K562 (cell line): ENCODE measurements at regions not wholly inside any gene's neighbourhood (a gene's known extent, or its start where the extent isn't known, plus 50 kb on each side); places are given as distances from the start of the nearest gene placed in this dataset.

Experiments
- CC2D1A ChIP-seq: fragments of 450-650 bp; IDR thresholded peaks from 2 replicates; pipeline ENCODE4 v1.6.1; 2017; ENCODE audit warnings: mild to moderate bottlenecking
- EZH2 ChIP-seq: IDR thresholded peaks from 2 replicates; pipeline ENCODE4 v1.6.1; 2012; ENCODE audit warnings: low read depth, mild to moderate bottlenecking, inconsistent platforms, low read length, borderline replicate concordance
- GATAD2A ChIP-seq: fragments of 450-650 bp; IDR thresholded peaks from 2 replicates; pipeline ENCODE4 v1.6.1; 2017
- POLR2AphosphoS5 ChIP-seq: IDR thresholded peaks from 2 replicates; pipeline ENCODE4 v1.6.1; 2011; ENCODE audit warnings: mild to moderate bottlenecking, low read depth, low read length, moderate library complexity; ENCODE audit not compliant: control insufficient read depth, insufficient read depth
- ZNF24 ChIP-seq: fragments of 450-650 bp; IDR thresholded peaks from 2 replicates; pipeline ENCODE4 v1.6.1; 2016
- ZNF76 ChIP-seq: fragments of 250-450 bp; sonication (Bioruptor Pico); IDR thresholded peaks from 2 replicates; pipeline ENCODE4 v1.4.0; 2020; ENCODE audit warnings: mild to moderate bottlenecking, moderate library complexity, borderline replicate concordance
- TF ChIP-seq, protein P1 (sequence below), 2 experiments: IDR thresholded peaks; 2 replicates each; pipeline ENCODE4 v1.6.1; 2011; ENCODE audit warnings: borderline replicate concordance in 1 of 2, control low read depth in 1 of 2, low read depth in 1 of 2, low read length in 1 of 2, mild to moderate bottlenecking in 1 of 2, mixed read lengths in 1 of 2, moderate library complexity in 1 of 2; ENCODE audit not compliant: insufficient read depth in 1 of 2, insufficient read length in 1 of 2, poor library complexity in 1 of 2, severe bottlenecking in 1 of 2; ENCODE audit errors: extremely low read depth in 1 of 2

DNA sequence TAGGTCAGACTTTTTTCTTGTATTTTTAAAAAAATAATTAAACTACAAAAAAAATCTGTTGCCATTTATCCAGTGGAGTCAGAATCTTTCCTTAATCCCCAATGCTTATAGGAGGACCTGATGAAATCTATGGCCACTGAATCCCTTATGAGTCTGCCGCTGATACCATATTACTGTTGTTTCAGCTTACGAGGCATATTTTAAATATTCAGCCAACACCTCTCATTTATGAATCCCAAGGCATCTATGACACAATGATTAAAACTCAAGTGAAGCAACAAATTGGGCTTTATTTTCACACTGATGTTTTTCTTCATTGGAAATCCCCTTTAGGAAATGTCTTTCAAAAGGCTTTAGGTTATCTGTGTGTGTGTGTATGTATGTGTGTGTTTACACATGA is 137.8 kb upstream of the PUDP start:
- TF ChIP-seq EZH2: no peak
- TF ChIP-seq POLR2AphosphoS5: no peak
- no peak for TF ChIP-seq GATAD2A
- TF ChIP-seq, protein P1, sequence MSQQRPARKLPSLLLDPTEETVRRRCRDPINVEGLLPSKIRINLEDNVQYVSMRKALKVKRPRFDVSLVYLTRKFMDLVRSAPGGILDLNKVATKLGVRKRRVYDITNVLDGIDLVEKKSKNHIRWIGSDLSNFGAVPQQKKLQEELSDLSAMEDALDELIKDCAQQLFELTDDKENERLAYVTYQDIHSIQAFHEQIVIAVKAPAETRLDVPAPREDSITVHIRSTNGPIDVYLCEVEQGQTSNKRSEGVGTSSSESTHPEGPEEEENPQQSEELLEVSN (IDR thresholded peaks at IDR 0.05; ENCODE audit: borderline replicate concordance in 1 of 2, extremely low read depth in 1 of 2, insufficient read depth in 1 of 2, insufficient read length in 1 of 2, low read depth in 1 of 2, low read length in 1 of 2, poor library complexity in 1 of 2, severe bottlenecking in 1 of 2): no peak
- no peak for TF ChIP-seq ZNF24
- no peak for TF ChIP-seq ZNF76 (CRISPR knock-in tag)
- TF ChIP-seq CC2D1A: no peak
